ENCODE measurements at regions not wholly inside any gene's neighbourhood (a gene's known extent, or its start where the extent isn't known, plus 50 kb on each side); places are given as distances from the start of the nearest gene placed in this dataset.

DNA sequence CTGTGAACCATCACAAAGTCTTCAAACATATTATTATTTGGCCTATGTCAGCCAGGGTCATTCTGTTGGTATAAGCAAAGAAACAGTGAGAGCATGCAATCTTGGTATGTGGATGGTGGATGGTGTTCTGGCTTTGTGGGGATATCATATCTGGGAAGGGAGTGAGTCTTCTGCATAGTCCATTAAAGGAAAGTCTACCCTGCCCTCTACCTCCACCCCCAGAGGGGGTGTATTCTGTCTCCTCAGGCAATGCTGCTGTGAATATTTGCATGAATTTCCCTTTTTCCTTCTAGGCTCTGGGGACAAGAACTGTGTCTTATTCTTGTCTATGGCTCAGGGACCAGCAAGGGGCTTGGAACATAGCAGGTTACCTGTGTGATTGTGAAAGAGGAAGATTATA lies 495.8 kb downstream of the PDCD6IP start:
- TF ChIP-seq, protein P1, sequence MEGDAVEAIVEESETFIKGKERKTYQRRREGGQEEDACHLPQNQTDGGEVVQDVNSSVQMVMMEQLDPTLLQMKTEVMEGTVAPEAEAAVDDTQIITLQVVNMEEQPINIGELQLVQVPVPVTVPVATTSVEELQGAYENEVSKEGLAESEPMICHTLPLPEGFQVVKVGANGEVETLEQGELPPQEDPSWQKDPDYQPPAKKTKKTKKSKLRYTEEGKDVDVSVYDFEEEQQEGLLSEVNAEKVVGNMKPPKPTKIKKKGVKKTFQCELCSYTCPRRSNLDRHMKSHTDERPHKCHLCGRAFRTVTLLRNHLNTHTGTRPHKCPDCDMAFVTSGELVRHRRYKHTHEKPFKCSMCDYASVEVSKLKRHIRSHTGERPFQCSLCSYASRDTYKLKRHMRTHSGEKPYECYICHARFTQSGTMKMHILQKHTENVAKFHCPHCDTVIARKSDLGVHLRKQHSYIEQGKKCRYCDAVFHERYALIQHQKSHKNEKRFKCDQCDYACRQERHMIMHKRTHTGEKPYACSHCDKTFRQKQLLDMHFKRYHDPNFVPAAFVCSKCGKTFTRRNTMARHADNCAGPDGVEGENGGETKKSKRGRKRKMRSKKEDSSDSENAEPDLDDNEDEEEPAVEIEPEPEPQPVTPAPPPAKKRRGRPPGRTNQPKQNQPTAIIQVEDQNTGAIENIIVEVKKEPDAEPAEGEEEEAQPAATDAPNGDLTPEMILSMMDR (IDR thresholded peaks at IDR 0.05): no peak
- no peak for TF ChIP-seq EZH2 (IDR thresholded peaks at IDR 0.05; ENCODE audit: borderline replicate concordance, insufficient read depth, low read depth, low read length, poor library complexity, severe bottlenecking)
- ATAC-seq (ENCODE audit: low read depth) (no peak), DNase-seq (no peak)
- no peak overlapping the region for H3K4me3 Mint-ChIP-seq
- intact Hi-C loops (cut with micrococcal nuclease): no loop called here
- Histone ChIP-seq H3K9ac (ENCODE audit: low read length) (no peak overlapping the region), H3K9me3 (ENCODE audit: control extremely low read depth in 1 of 3, control insufficient read depth in 2 of 3, insufficient read depth in 1 of 3, low read length in 2 of 3) (no peaks in the 10 kb centered on the region), H3K4me1 (ENCODE audit: control insufficient read depth in 2 of 2, insufficient read depth in 2 of 2, low read length in 2 of 2) (no peaks in the 10 kb centered on the region), H3K4me2 (replicated peaks; ENCODE audit: low read depth, low read length, poor library complexity, severe bottlenecking) (no peak overlapping the region), H3K4me3 (ENCODE audit: control extremely low read depth in 1 of 5, extremely low read depth in 1 of 5, insufficient read depth in 1 of 5, low read depth in 2 of 5, low read length in 4 of 5) (no peak overlapping the region), H3K79me2 (ENCODE audit: control insufficient read depth, insufficient read depth, low read length) (no peaks in the 10 kb centered on the region), H3K27ac (ENCODE audit: low read length in 2 of 2) (no peak overlapping the region), H2AFZ (ENCODE audit: insufficient read depth, low read depth, low read length, poor library complexity, severe bottlenecking) (no peak overlapping the region), H3K27me3 (replicated peaks in 1 of 4; ENCODE audit: control extremely low read depth in 1 of 4, control insufficient read depth in 3 of 4, insufficient read depth in 4 of 4, low read length in 3 of 4) (no peaks in the 10 kb centered on the region), H3K36me3 (replicated peaks in 1 of 2; ENCODE audit: control extremely low read depth in 1 of 2, control insufficient read depth in 1 of 2, extremely low read depth in 1 of 2, insufficient read depth in 2 of 2, low read length in 1 of 2) (no peaks in the 10 kb centered on the region), H4K20me1 (ENCODE audit: control insufficient read depth, insufficient read depth, low read length, poor library complexity, severe bottlenecking) (no peaks in the 10 kb centered on the region)
- no peak overlapping the region for H3K27ac Mint-ChIP-seq
- H3K9me3 Mint-ChIP-seq (ENCODE audit: insufficient read depth): no peaks in the 10 kb centered on the region
- H3K4me1 Mint-ChIP-seq: no peaks in the 10 kb centered on the region
- CTCF ChIA-PET: no interaction called here
- POLR2A ChIA-PET: no interaction called here
- H3K27me3 Mint-ChIP-seq: no peaks in the 10 kb centered on the region

DNA sequence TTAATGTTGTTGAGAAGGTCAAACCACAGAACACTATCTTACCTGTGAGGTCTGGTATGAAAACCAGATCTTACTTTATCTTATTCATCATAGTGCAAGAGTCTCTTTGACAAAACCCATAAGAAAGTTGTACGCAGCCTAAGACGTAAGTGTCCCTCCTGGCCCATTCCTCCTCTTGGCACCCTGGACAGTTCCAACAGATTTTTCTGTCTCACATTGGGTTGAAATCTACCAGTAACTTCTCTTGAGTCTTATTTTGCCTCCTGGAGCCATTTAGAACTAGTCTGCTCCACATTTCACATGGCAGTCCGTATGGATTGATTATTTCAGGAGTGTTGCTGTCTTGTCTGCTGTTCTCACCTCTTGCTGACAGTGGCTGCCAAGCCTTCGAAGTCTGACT lies 498.4 kb downstream of the PDCD6IP start:
- H3K36me3 ChIP-seq (replicated peaks in 1 of 2; ENCODE audit: control extremely low read depth in 1 of 2, control insufficient read depth in 1 of 2, extremely low read depth in 1 of 2, insufficient read depth in 2 of 2, low read length in 1 of 2): no peaks in the 10 kb centered on the region
- no peak for ATAC-seq (ENCODE audit: low read depth)
- no peaks in the 10 kb centered on the region for H3K4me1 ChIP-seq (ENCODE audit: control insufficient read depth in 2 of 2, insufficient read depth in 2 of 2, low read length in 2 of 2)
- H3K9me3 ChIP-seq (ENCODE audit: control extremely low read depth in 1 of 3, control insufficient read depth in 2 of 3, insufficient read depth in 1 of 3, low read length in 2 of 3): no peaks in the 10 kb centered on the region
- Mint-ChIP-seq H3K27me3 (no peaks in the 10 kb centered on the region), H3K4me1 (no peaks in the 10 kb centered on the region), H3K9me3 (ENCODE audit: insufficient read depth) (no peaks in the 10 kb centered on the region), H3K4me3 (no peak overlapping the region), H3K27ac (no peak overlapping the region)
- ChIA-PET CTCF (no interaction called here), POLR2A (no interaction called here)
- no peak for TF ChIP-seq EZH2 (IDR thresholded peaks at IDR 0.05; ENCODE audit: borderline replicate concordance, insufficient read depth, low read depth, low read length, poor library complexity, severe bottlenecking)
- TF ChIP-seq, protein P1 (IDR thresholded peaks at IDR 0.05): no peak
- H3K79me2 ChIP-seq (ENCODE audit: control insufficient read depth, insufficient read depth, low read length): no peaks in the 10 kb centered on the region
- no peak overlapping the region for H2AFZ ChIP-seq (ENCODE audit: insufficient read depth, low read depth, low read length, poor library complexity, severe bottlenecking)
- no peak overlapping the region for H3K4me2 ChIP-seq (replicated peaks; ENCODE audit: low read depth, low read length, poor library complexity, severe bottlenecking)
- no peaks in the 10 kb centered on the region for H4K20me1 ChIP-seq (ENCODE audit: control insufficient read depth, insufficient read depth, low read length, poor library complexity, severe bottlenecking)
- no peak for DNase-seq
- no peak overlapping the region for H3K4me3 ChIP-seq (ENCODE audit: control extremely low read depth in 1 of 5, extremely low read depth in 1 of 5, insufficient read depth in 1 of 5, low read depth in 2 of 5, low read length in 4 of 5)
- 89% methylated on average over 3 of the region's 4 CpGs for WGBS (ENCODE audit: insufficient coverage)
- no peak overlapping the region for H3K9ac ChIP-seq (ENCODE audit: low read length)
- H3K27ac ChIP-seq (ENCODE audit: low read length in 2 of 2): no peak overlapping the region
- intact Hi-C loops (cut with micrococcal nuclease): no loop called here
- no peaks in the 10 kb centered on the region for H3K27me3 ChIP-seq (replicated peaks in 1 of 4; ENCODE audit: control extremely low read depth in 1 of 4, control insufficient read depth in 3 of 4, insufficient read depth in 4 of 4, low read length in 3 of 4)
